Panc1 (cell line): ENCODE measurements at regions not wholly inside any gene's neighbourhood (a gene's known extent, or its start where the extent isn't known, plus 50 kb on each side); places are given as distances from the start of the nearest gene placed in this dataset.

Experiments used
- ATAC-seq: fragments of 200-7000 bp; cut with Tn5 transposase; 2 replicates; pipeline ENCODE4 v1.9.1; 2020; ENCODE audit warnings: mild to moderate bottlenecking, moderate library complexity
- BruUV-seq: library from RNA; stranded (reverse); fragments of 400-500 nt; replicated peaks from 2 replicates; lab custom pipeline; 2021; lab: Mats Ljungman, UMichigan
- CTCF ChIA-PET: fragments of 300-600 bp; sonication (Branson Sonifier 250); formaldehyde crosslinking; loops from one replicate; lab custom pipeline; 2022; ENCODE audit warnings: antibody characterized with exemption; lab: Charles Lee
- POLR2A ChIA-PET: fragments of 300-600 bp; sonication (Branson Sonifier 250); formaldehyde crosslinking; loops from one replicate; lab custom pipeline; 2022; ENCODE audit warnings: antibody characterized with exemption; lab: Charles Lee
- DNase-seq: peaks from one replicate; pipeline ENCODE4 v3.0.0-alpha.2; 2010; ENCODE audit warnings: low read depth, low spot score
- H3K27ac ChIP-seq: 2 replicates; pipeline ENCODE4 v1.5.1; 2011; ENCODE audit warnings: mild to moderate bottlenecking, low read length, inconsistent platforms
- H3K27me3 ChIP-seq: fragments of 200-500 bp; sonication (Bioruptor generic); 2 replicates; pipeline ENCODE4 v1.6.0; 2014; ENCODE audit warnings: low read length, inconsistent platforms; ENCODE audit not compliant: control insufficient read depth, insufficient read depth
- H3K36me3 ChIP-seq: fragments of 200-500 bp; sonication (Bioruptor generic); 2 replicates; pipeline ENCODE4 v1.5.1; 2014; ENCODE audit warnings: inconsistent platforms, mild to moderate bottlenecking, low read length, moderate library complexity; ENCODE audit not compliant: control insufficient read depth, insufficient read depth
- H3K4me1 ChIP-seq: 2 replicates; pipeline ENCODE4 v1.5.1; 2011; ENCODE audit warnings: inconsistent platforms, mild to moderate bottlenecking, low read length, moderate library complexity; ENCODE audit not compliant: control insufficient read depth, insufficient read depth
- H3K4me3 ChIP-seq, 2 experiments: 2 replicates each; pipeline ENCODE4 v1.5.1; 2011 to 2012; ENCODE audit warnings: low read depth in 2 of 2, low read length in 2 of 2, mild to moderate bottlenecking in 2 of 2, inconsistent platforms in 1 of 2, moderate library complexity in 1 of 2
- H3K9me3 ChIP-seq: fragments of 200-500 bp; sonication (Bioruptor generic); 2 replicates; pipeline ENCODE4 v1.5.1; 2014; ENCODE audit warnings: low read depth, mild to moderate bottlenecking, inconsistent platforms, low read length, moderate library complexity; ENCODE audit not compliant: control insufficient read depth, insufficient read depth
- CTCF ChIP-seq: fragments of 450-650 bp; IDR thresholded peaks from 2 replicates; pipeline ENCODE4 v1.5.1; 2017; ENCODE audit warnings: mild to moderate bottlenecking
- POLR2AphosphoS5 ChIP-seq: IDR thresholded peaks from 2 replicates; pipeline ENCODE4 v1.6.1; 2012; ENCODE audit warnings: mild to moderate bottlenecking, low read depth, low read length, moderate library complexity
- REST ChIP-seq, 2 experiments: IDR thresholded peaks; 2 replicates each; pipeline ENCODE4 v1.6.1; 2011 to 2012; ENCODE audit warnings: low read depth in 2 of 2, control low read depth in 1 of 2, low read length in 1 of 2, mild to moderate bottlenecking in 1 of 2, moderate library complexity in 1 of 2; ENCODE audit not compliant: insufficient read depth in 1 of 2
- SIN3A ChIP-seq: IDR thresholded peaks from 2 replicates; pipeline ENCODE4 v1.6.1; 2012; ENCODE audit warnings: low read depth, mild to moderate bottlenecking, low read length, moderate library complexity, borderline replicate concordance; ENCODE audit not compliant: insufficient read depth
- TCF7L2 ChIP-seq: IDR thresholded peaks from 2 replicates; pipeline ENCODE4 v1.6.1; 2011; ENCODE audit warnings: mild to moderate bottlenecking, low read depth, low read length, inconsistent platforms
- in situ Hi-C: cut with HindIII; loops from 2 replicates; pipeline ENCODE4 v1.10.0; 2016; ENCODE audit warnings: low sequenced_read_pairs, low pct_unique_long_range_greater_than_20kb
- intact Hi-C: fragments of 100-400 bp; cut with micrococcal nuclease; formaldehyde crosslinking; loops from one replicate; pipeline ENCODE4 v1.10.0; 2022; ENCODE audit not compliant: unreplicated experiment

GRCh38 chr10:1858048-1858447 is 120.7 kb upstream of the ADARB2 start:
- Histone ChIP-seq H3K9me3 (no peaks in the 10 kb centered on the region), H3K4me3 (no peak overlapping the region), H3K27ac (no peak overlapping the region), H3K27me3 (no peaks in the 10 kb centered on the region), H3K4me1 (no peaks in the 10 kb centered on the region), H3K36me3 (no peaks in the 10 kb centered on the region)
- POLR2A ChIA-PET, result no interaction called here
- no peak for DNase-seq
- no TSS peak for BruUV-seq
- CTCF ChIA-PET, result no interaction called here
- in situ Hi-C loops, result no loop called here
- intact Hi-C loops, result no loop called here
- ATAC-seq, result no peak
- TF ChIP-seq CTCF (no peak), TCF7L2 (no peak), REST (IDR thresholded peaks at IDR 0.05; ENCODE audit: insufficient read depth in 1 of 2, low read depth in 2 of 2, low read length in 1 of 2) (no peak), POLR2AphosphoS5 (no peak), SIN3A (no peak)

- TF ChIP-seq POLR2AphosphoS5 (no peak), REST (IDR thresholded peaks at IDR 0.05; ENCODE audit: insufficient read depth in 1 of 2, low read depth in 2 of 2, low read length in 1 of 2) (no peak), CTCF (no peak), TCF7L2 (no peak), SIN3A (no peak)
- in situ Hi-C loops (no loop called here), intact Hi-C loops (no loop called here)
- POLR2A ChIA-PET, result interaction anchor here (0.7 kb wide), 1 partner anchor 14 kb away, joined by 3 read pairs; no protein-coding TSS in a partner anchor
- Histone ChIP-seq H3K9me3 (no peaks in the 10 kb centered on the region), H3K27ac (no peak overlapping the region), H3K36me3 (no peaks in the 10 kb centered on the region), H3K4me3 (no peak overlapping the region), H3K4me1 (no peaks in the 10 kb centered on the region), H3K27me3 (no peaks in the 10 kb centered on the region)
- no peak for DNase-seq
- CTCF ChIA-PET, result no interaction called here
- no TSS peak for BruUV-seq
- no peak for ATAC-seq
Measured at GRCh38 chr10:1855911-1856310, 118.6 kb upstream of the ADARB2 start.
